ENCODE measurements at regions not wholly inside any gene's neighbourhood (a gene's known extent, or its start where the extent isn't known, plus 50 kb on each side); places are given as distances from the start of the nearest gene placed in this dataset.
"Not testable (repeated sequence)": the region's sequence is repeated elsewhere in the genome, so short reads cannot be mapped to it uniquely, and the experiment has no call there.

DNA sequence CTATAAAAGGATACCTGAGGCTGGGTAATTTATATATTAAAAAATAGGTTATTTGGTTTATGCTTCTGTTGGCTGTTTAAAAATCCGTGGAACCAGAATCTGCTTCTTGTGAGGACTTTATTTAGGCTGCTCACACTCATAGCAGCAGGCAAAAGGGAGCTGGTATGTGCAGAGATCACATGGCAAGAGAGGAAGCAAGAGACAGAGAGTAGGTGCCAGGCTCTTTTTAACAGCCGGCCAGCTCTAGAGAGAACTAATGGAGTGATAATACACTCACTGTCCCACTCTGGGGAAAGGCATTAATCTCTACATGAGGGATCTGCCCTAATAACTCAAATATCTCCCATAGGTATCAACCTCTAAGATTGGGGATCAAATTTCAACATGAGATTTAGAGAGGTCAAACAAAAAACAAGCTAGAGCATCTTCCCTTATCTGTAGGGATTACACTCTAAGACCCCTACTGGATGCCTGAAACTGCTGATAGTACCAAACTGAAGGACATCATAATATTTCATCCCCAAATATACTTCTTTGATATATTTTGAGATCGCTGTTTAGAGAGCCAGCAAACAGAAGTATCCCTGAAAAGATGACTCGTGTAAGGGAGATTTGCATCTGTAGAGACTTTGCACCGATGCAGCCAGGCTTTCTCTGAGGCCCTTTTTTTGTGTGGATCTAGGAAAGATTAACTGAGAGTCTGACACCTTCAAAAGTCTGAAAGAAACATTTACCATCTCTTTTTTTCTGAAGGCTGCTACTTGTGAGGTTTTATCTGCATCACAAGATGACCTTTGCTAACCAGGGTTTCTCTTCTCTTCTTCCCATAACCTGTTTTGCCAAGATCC lies 717.0 kb upstream of the MBL2 start:
- peaks cover 17% of the 10 kb centered on the region for H3K36me3 Mint-ChIP-seq (ENCODE audit: low read depth, unreplicated experiment)
- DNase-seq (ENCODE audit: low spot score): no peak
- peaks cover 19% of the 10 kb centered on the region for H3K9me3 Mint-ChIP-seq (ENCODE audit: unreplicated experiment)
- TF ChIP-seq, protein P1, sequence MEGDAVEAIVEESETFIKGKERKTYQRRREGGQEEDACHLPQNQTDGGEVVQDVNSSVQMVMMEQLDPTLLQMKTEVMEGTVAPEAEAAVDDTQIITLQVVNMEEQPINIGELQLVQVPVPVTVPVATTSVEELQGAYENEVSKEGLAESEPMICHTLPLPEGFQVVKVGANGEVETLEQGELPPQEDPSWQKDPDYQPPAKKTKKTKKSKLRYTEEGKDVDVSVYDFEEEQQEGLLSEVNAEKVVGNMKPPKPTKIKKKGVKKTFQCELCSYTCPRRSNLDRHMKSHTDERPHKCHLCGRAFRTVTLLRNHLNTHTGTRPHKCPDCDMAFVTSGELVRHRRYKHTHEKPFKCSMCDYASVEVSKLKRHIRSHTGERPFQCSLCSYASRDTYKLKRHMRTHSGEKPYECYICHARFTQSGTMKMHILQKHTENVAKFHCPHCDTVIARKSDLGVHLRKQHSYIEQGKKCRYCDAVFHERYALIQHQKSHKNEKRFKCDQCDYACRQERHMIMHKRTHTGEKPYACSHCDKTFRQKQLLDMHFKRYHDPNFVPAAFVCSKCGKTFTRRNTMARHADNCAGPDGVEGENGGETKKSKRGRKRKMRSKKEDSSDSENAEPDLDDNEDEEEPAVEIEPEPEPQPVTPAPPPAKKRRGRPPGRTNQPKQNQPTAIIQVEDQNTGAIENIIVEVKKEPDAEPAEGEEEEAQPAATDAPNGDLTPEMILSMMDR (IDR thresholded peaks at IDR 0.05; ENCODE audit: unreplicated experiment): no peak
- H3K4me1 Mint-ChIP-seq (ENCODE audit: unreplicated experiment): no peaks in the 10 kb centered on the region
- H3K27ac Mint-ChIP-seq (ENCODE audit: unreplicated experiment): no peak overlapping the region
- peaks cover 12% of the 10 kb centered on the region for H3K27me3 Mint-ChIP-seq (ENCODE audit: unreplicated experiment)
- no peak overlapping the region for H3K4me3 Mint-ChIP-seq (ENCODE audit: unreplicated experiment)

DNA sequence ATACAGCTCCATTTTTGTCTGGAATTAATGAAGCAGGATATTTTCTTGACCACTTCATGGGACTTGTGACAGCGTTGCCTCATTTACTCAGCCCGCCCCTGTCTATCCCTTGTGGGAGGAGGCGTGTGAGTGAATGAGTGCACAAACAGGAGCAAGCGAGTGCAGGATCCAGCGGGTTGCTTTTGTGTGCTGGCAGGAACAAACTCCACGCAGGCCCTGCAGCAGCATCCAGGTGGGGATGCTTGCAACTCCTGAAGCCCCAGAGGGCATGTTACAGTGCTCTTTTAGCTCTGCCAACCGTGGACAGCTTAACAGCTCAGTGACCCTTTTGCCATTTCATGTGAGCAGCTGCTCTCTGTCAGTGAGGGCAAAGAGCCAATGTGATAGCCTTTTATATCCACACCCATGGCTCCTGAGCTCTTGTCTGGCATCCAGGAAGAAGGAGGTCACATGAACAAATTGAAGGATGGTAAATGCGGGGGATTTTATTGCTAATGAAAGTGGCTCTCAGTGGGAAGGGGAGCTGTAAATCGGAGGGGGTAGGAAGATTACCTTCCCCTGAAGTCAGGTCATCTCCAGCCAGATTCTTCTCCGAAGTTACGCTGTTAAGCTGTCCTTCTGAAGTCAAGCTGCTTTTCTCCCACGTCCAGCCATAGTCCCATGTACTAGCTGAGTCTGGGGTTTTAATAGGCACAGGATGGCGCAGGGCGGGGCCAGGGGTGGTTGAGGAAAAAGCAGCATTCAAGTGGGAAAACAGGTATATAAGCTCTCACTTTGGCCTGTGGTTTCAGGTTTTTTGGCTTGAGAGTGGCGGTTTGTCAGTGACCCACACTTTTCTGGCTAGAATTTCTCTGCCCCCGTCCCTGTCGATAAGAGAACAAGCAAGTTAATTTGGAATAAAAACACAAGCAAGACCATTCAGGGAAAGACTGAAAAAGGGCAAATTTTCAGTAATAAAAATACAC lies 714.7 kb upstream of the MBL2 start:
- peaks cover 14% of the 10 kb centered on the region for H3K9me3 Mint-ChIP-seq (ENCODE audit: unreplicated experiment)
- no peaks in the 10 kb centered on the region for H3K4me1 Mint-ChIP-seq (ENCODE audit: unreplicated experiment)
- DNase-seq (ENCODE audit: low spot score): no peak
- H3K27ac Mint-ChIP-seq (ENCODE audit: unreplicated experiment): no peak overlapping the region
- TF ChIP-seq, protein P1 (IDR thresholded peaks at IDR 0.05; ENCODE audit: unreplicated experiment): no peak
- peaks cover 8% of the 10 kb centered on the region for H3K27me3 Mint-ChIP-seq (ENCODE audit: unreplicated experiment)
- no peak overlapping the region for H3K4me3 Mint-ChIP-seq (ENCODE audit: unreplicated experiment)
- H3K36me3 Mint-ChIP-seq (ENCODE audit: low read depth, unreplicated experiment): peaks cover 20% of the 10 kb centered on the region

DNA sequence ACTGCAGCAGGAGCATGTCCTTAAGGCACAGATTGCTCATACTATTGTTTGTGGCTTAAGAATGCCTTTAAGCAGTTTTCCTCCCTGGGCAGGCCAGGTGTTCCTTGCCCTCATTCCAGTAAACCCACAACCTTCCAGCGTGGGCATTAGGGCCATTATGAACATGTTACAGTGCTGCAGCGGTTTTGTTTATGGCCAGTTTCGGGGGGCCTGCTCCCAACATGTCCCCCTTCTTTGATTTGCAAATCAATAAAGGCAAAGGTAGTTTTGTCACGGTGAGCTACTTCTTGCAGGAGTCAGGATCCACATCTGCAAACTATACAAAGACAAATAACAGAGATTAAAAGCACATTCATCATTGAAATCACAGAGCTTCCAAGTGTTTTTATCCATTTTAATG lies 712.8 kb upstream of the MBL2 start:
- H3K9me3 Mint-ChIP-seq (ENCODE audit: unreplicated experiment): peaks cover 14% of the 10 kb centered on the region
- H3K4me3 Mint-ChIP-seq (ENCODE audit: unreplicated experiment); H3K27ac Mint-ChIP-seq (ENCODE audit: unreplicated experiment); H3K4me1 Mint-ChIP-seq (ENCODE audit: unreplicated experiment); DNase-seq (ENCODE audit: low spot score); H3K27me3 Mint-ChIP-seq (ENCODE audit: unreplicated experiment): not testable (repeated sequence)
- peaks cover 20% of the 10 kb centered on the region for H3K36me3 Mint-ChIP-seq (ENCODE audit: low read depth, unreplicated experiment)

DNA sequence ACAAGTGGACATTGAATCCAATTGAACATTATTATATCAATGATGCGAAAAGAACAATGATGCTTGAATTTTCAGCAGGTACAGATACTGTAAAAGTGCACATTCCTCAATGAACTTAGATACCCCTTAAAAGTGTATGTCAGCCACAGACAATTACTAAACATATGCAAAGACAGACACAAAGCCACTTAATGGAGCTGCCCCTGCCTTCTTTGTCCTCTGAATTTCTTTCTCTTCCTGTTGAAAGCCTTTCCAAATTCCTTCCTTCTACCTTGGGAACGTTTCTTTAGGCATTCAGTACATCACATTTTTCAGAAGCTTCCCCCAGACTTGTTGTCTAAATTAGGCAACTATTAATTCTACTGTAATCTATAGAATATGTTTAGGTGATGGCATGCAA lies 706.8 kb upstream of the MBL2 start:
- TF ChIP-seq, protein P1 (IDR thresholded peaks at IDR 0.05; ENCODE audit: unreplicated experiment): no peak
- Mint-ChIP-seq H3K27me3 (ENCODE audit: unreplicated experiment) (no peaks in the 10 kb centered on the region), H3K4me3 (ENCODE audit: unreplicated experiment) (no peak overlapping the region), H3K4me1 (ENCODE audit: unreplicated experiment) (peaks cover 3% of the 10 kb centered on the region), H3K9me3 (ENCODE audit: unreplicated experiment) (no peaks in the 10 kb centered on the region), H3K36me3 (ENCODE audit: low read depth, unreplicated experiment) (peaks cover under 1% of the 10 kb centered on the region), H3K27ac (ENCODE audit: unreplicated experiment) (no peak overlapping the region)
- DNase-seq (ENCODE audit: low spot score): no peak

DNA sequence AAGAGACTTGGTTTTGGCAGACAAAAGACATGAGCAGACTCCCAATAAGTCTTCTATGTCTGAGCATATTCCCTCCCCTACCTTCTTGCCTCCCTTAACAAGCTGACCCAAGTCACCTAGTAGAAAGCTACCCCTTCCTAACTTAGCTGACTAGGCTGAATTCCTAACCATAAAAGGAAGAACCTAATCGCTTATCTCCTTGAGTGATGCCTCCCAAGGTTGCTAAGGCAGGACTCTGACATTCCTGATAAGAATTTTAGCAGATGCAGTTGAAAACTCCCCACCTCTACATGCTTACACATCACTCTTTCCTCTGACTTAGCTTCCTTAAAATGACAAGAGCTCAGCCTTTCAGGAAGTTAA lies 704.7 kb upstream of the MBL2 start:
- Mint-ChIP-seq H3K27ac (ENCODE audit: unreplicated experiment) (no peak overlapping the region), H3K4me1 (ENCODE audit: unreplicated experiment) (peaks cover 3% of the 10 kb centered on the region), H3K36me3 (ENCODE audit: low read depth, unreplicated experiment) (no peaks in the 10 kb centered on the region), H3K27me3 (ENCODE audit: unreplicated experiment) (peaks cover 1% of the 10 kb centered on the region), H3K9me3 (ENCODE audit: unreplicated experiment) (no peaks in the 10 kb centered on the region), H3K4me3 (ENCODE audit: unreplicated experiment) (no peak overlapping the region)
- DNase-seq (ENCODE audit: low spot score): no peak
- TF ChIP-seq, protein P1 (IDR thresholded peaks at IDR 0.05; ENCODE audit: unreplicated experiment): no peak
